HepG2 (cell line): ENCODE measurements at regions not wholly inside any gene's neighbourhood (a gene's known extent, or its start where the extent isn't known, plus 50 kb on each side); places are given as distances from the start of the nearest gene placed in this dataset.

Experiments
- CTCF ChIP-seq: sonication (generic); formaldehyde crosslinking; IDR thresholded peaks from 2 replicates; pipeline ENCODE4 v1.5.0; 2020; ENCODE audit warnings: mild to moderate bottlenecking, missing genetic modification reagents, moderate library complexity
- FOXJ3 ChIP-seq: sonication (generic); formaldehyde crosslinking; IDR thresholded peaks from 2 replicates; pipeline ENCODE4 v1.4.0; 2020; ENCODE audit warnings: missing genetic modification reagents, mild to moderate bottlenecking, borderline replicate concordance
- JUN ChIP-seq: sonication (generic); formaldehyde crosslinking; IDR thresholded peaks from 2 replicates; pipeline ENCODE4 v1.4.0; 2020; ENCODE audit warnings: mild to moderate bottlenecking, missing genetic modification reagents
- ZNF619 ChIP-seq: sonication (generic); formaldehyde crosslinking; IDR thresholded peaks from 2 replicates; pipeline ENCODE4 v1.4.0; 2020; ENCODE audit warnings: mild to moderate bottlenecking, missing genetic modification reagents

DNA sequence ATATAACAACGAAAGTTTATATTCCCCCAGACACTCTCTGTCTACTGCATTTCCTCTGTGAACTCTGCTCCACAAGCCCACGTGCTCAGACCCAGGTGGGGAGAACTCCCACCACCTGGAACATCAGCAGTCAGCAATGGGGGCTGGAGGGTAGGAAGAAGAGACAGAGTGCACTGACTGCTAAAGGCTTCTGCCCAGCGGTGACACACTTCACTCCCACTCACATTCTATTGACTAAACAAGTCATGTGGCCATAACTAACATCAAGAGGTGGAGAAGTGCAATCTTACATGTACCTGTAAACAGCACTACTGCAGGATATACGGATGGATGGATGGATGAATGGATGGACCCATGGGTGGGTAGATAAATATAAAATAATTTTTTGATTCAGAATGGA is 122.2 kb downstream of the MPP7 start:
- TF ChIP-seq ZNF619 (CRISPR knock-in tag) (no peak), JUN (CRISPR knock-in tag) (no peak), CTCF (CRISPR knock-in tag) (no peak), FOXJ3 (no peak)
